ENCODE measurements at regions not wholly inside any gene's neighbourhood (a gene's known extent, or its start where the extent isn't known, plus 50 kb on each side); places are given as distances from the start of the nearest gene placed in this dataset.

GRCh38 chr2:150625741-150626140 is 138.3 kb upstream of the RND3 start:
- no peak for TF ChIP-seq TAF1 (IDR thresholded peaks at IDR 0.05; ENCODE audit: borderline replicate concordance, insufficient read depth, low read length)
- TF ChIP-seq POLR2AphosphoS5 (IDR thresholded peaks at IDR 0.05; ENCODE audit: low read depth, low read length), result no peak
- TF ChIP-seq SIN3A (IDR thresholded peaks at IDR 0.05; ENCODE audit: borderline replicate concordance, insufficient read depth, low read length), result no peak
- TF ChIP-seq REST (IDR thresholded peaks at IDR 0.05; ENCODE audit: insufficient read depth in 1 of 2, low read depth in 2 of 2, low read length in 2 of 2), result no peak

All from PFSK-1 (cell line).